ENCODE measurements at regions not wholly inside any gene's neighbourhood (a gene's known extent, or its start where the extent isn't known, plus 50 kb on each side); places are given as distances from the start of the nearest gene placed in this dataset.

GRCh38 chrX:84724576-84724975, 222.3 kb upstream of the HDX start:
- WGBS (ENCODE audit: insufficient coverage): no CpG with 5 or more reads among the region's 5 CpGs
- H3K4me2 ChIP-seq (replicated peaks; ENCODE audit: low read depth, low read length, poor library complexity, severe bottlenecking): no peak overlapping the region
- no peaks in the 10 kb centered on the region for H3K4me1 ChIP-seq (ENCODE audit: control insufficient read depth in 2 of 2, insufficient read depth in 2 of 2, low read length in 2 of 2)
- Mint-ChIP-seq H3K9me3 (ENCODE audit: insufficient read depth) (no peaks in the 10 kb centered on the region), H3K4me3 (no peak overlapping the region), H3K27ac (no peak overlapping the region), H3K4me1 (no peaks in the 10 kb centered on the region), H3K27me3 (no peaks in the 10 kb centered on the region)
- POLR2A ChIA-PET: no interaction called here
- intact Hi-C loops (cut with micrococcal nuclease): no loop called here
- H2AFZ ChIP-seq (ENCODE audit: insufficient read depth, low read depth, low read length, poor library complexity, severe bottlenecking): no peak overlapping the region
- H3K27ac ChIP-seq (ENCODE audit: low read length in 2 of 2): no peak overlapping the region
- H3K27me3 ChIP-seq (replicated peaks in 1 of 4; ENCODE audit: control extremely low read depth in 1 of 4, control insufficient read depth in 3 of 4, insufficient read depth in 4 of 4, low read length in 3 of 4): no peaks in the 10 kb centered on the region
- no peak overlapping the region for H3K9ac ChIP-seq (ENCODE audit: low read length)
- TF ChIP-seq CTCF (IDR thresholded peaks at IDR 0.05) (no peak), EZH2 (IDR thresholded peaks at IDR 0.05; ENCODE audit: borderline replicate concordance, insufficient read depth, low read depth, low read length, poor library complexity, severe bottlenecking) (no peak)
- no peak for ATAC-seq (ENCODE audit: low read depth)
- no peaks in the 10 kb centered on the region for H4K20me1 ChIP-seq (ENCODE audit: control insufficient read depth, insufficient read depth, low read length, poor library complexity, severe bottlenecking)
- no peak overlapping the region for H3K4me3 ChIP-seq (ENCODE audit: control extremely low read depth in 1 of 5, extremely low read depth in 1 of 5, insufficient read depth in 1 of 5, low read depth in 2 of 5, low read length in 4 of 5)
- CTCF ChIA-PET: no interaction called here
- no peaks in the 10 kb centered on the region for H3K36me3 ChIP-seq (replicated peaks in 1 of 2; ENCODE audit: control extremely low read depth in 1 of 2, control insufficient read depth in 1 of 2, extremely low read depth in 1 of 2, insufficient read depth in 2 of 2, low read length in 1 of 2)
- no peak for DNase-seq
- H3K79me2 ChIP-seq (ENCODE audit: control insufficient read depth, insufficient read depth, low read length): no peaks in the 10 kb centered on the region
- H3K9me3 ChIP-seq (ENCODE audit: control extremely low read depth in 1 of 3, control insufficient read depth in 2 of 3, insufficient read depth in 1 of 3, low read length in 2 of 3): no peaks in the 10 kb centered on the region

GRCh38 chrX:84729408-84729807, 227.2 kb upstream of the HDX start:
- Histone ChIP-seq H3K9me3 (ENCODE audit: control extremely low read depth in 1 of 3, control insufficient read depth in 2 of 3, insufficient read depth in 1 of 3, low read length in 2 of 3) (no peaks in the 10 kb centered on the region), H3K36me3 (replicated peaks in 1 of 2; ENCODE audit: control extremely low read depth in 1 of 2, control insufficient read depth in 1 of 2, extremely low read depth in 1 of 2, insufficient read depth in 2 of 2, low read length in 1 of 2) (no peaks in the 10 kb centered on the region), H3K9ac (ENCODE audit: low read length) (no peak overlapping the region), H3K4me1 (ENCODE audit: control insufficient read depth in 2 of 2, insufficient read depth in 2 of 2, low read length in 2 of 2) (no peaks in the 10 kb centered on the region), H3K4me3 (ENCODE audit: control extremely low read depth in 1 of 5, extremely low read depth in 1 of 5, insufficient read depth in 1 of 5, low read depth in 2 of 5, low read length in 4 of 5) (no peak overlapping the region), H4K20me1 (ENCODE audit: control insufficient read depth, insufficient read depth, low read length, poor library complexity, severe bottlenecking) (no peaks in the 10 kb centered on the region), H3K27me3 (replicated peaks in 1 of 4; ENCODE audit: control extremely low read depth in 1 of 4, control insufficient read depth in 3 of 4, insufficient read depth in 4 of 4, low read length in 3 of 4) (no peaks in the 10 kb centered on the region), H3K79me2 (ENCODE audit: control insufficient read depth, insufficient read depth, low read length) (no peaks in the 10 kb centered on the region), H2AFZ (ENCODE audit: insufficient read depth, low read depth, low read length, poor library complexity, severe bottlenecking) (no peak overlapping the region), H3K27ac (ENCODE audit: low read length in 2 of 2) (no peak overlapping the region), H3K4me2 (replicated peaks; ENCODE audit: low read depth, low read length, poor library complexity, severe bottlenecking) (no peak overlapping the region)
- TF ChIP-seq CTCF (IDR thresholded peaks at IDR 0.05) (no peak), EZH2 (IDR thresholded peaks at IDR 0.05; ENCODE audit: borderline replicate concordance, insufficient read depth, low read depth, low read length, poor library complexity, severe bottlenecking) (no peak)
- Mint-ChIP-seq H3K27me3 (no peaks in the 10 kb centered on the region), H3K27ac (no peak overlapping the region), H3K4me3 (no peak overlapping the region), H3K9me3 (ENCODE audit: insufficient read depth) (no peaks in the 10 kb centered on the region), H3K4me1 (no peaks in the 10 kb centered on the region)
- ATAC-seq (ENCODE audit: low read depth) (no peak), DNase-seq (no peak)
- intact Hi-C loops (cut with micrococcal nuclease): no loop called here
- no CpG with 5 or more reads among the region's 4 CpGs for WGBS (ENCODE audit: insufficient coverage)
- ChIA-PET POLR2A (no interaction called here), CTCF (no interaction called here)

Data from B cell (primary cell).